Kidney epithelial cell (primary cell): ENCODE measurements at regions not wholly inside any gene's neighbourhood (a gene's known extent, or its start where the extent isn't known, plus 50 kb on each side); places are given as distances from the start of the nearest gene placed in this dataset.
A peak's percentile ranks its signal among the peaks of the same experiment; 100 is the strongest.

Experiments used
- DNase-seq: peaks from one replicate; pipeline ENCODE4 v3.0.0-alpha.2; 2010; ENCODE audit warnings: low read depth
- H3K27me3 ChIP-seq: 2 replicates; pipeline ENCODE4 v1.6.0; 2011; ENCODE audit warnings: low read length; ENCODE audit not compliant: control insufficient read depth, insufficient read depth
- H3K36me3 ChIP-seq: 2 replicates; pipeline ENCODE4 v1.5.1; 2011; ENCODE audit warnings: low read length; ENCODE audit not compliant: control insufficient read depth, insufficient read depth
- H3K4me3 ChIP-seq: 2 replicates; pipeline ENCODE4 v1.5.1; 2011; ENCODE audit warnings: low read depth, mild to moderate bottlenecking, control low read depth, low read length
- TF ChIP-seq, protein P1 (sequence below): IDR thresholded peaks from 2 replicates; pipeline ENCODE4 v1.5.1; 2011; ENCODE audit warnings: mild to moderate bottlenecking, moderate library complexity, low read length, control low read depth, inconsistent platforms; ENCODE audit not compliant: insufficient read depth, poor library complexity, severe bottlenecking

DNA sequence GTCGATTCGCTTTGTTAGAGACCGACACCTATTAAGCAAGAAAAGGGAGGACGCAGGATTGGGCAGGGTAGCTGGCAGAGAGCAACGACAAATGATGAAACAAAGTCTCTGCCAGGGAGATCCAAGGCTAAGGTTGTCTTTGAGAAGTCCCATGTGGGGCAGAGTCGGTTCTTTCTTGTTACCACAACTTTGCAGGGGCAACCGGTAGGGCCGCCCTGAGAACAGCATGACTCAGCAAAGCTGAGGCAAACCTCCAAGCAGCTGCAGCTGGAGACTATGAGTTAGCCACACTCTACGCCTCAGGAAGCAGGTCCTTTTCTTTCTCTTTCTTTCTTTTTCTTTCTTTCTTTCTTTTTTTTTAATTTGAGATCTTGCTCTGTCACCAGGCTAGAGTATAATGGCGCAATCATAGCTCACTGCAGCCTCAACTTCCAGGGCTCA, 452.3 kb upstream of the ID2 start:
- no peak overlapping the region for H3K4me3 ChIP-seq
- TF ChIP-seq, protein P1, sequence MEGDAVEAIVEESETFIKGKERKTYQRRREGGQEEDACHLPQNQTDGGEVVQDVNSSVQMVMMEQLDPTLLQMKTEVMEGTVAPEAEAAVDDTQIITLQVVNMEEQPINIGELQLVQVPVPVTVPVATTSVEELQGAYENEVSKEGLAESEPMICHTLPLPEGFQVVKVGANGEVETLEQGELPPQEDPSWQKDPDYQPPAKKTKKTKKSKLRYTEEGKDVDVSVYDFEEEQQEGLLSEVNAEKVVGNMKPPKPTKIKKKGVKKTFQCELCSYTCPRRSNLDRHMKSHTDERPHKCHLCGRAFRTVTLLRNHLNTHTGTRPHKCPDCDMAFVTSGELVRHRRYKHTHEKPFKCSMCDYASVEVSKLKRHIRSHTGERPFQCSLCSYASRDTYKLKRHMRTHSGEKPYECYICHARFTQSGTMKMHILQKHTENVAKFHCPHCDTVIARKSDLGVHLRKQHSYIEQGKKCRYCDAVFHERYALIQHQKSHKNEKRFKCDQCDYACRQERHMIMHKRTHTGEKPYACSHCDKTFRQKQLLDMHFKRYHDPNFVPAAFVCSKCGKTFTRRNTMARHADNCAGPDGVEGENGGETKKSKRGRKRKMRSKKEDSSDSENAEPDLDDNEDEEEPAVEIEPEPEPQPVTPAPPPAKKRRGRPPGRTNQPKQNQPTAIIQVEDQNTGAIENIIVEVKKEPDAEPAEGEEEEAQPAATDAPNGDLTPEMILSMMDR = no peak

DNA sequence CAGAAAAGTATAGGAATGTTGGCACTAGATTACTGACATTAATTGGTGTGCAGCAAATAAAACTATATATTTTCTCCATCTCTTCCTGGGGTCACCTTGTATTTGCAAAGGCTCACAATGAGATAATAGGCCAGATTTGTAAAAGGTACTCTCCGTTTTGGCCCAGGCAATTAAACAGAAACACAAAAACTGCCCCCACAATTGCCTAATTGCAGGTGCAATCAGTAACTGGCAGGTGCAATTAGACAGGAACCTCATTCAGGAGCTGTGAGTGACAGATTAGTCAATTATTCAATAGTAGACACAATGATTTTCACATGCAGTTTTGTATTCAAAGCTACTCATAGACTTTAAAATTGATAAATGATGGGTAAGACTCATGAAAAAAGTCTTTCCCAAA, 451.4 kb upstream of the ID2 start:
- Histone ChIP-seq H3K36me3 (no peaks in the 10 kb centered on the region), H3K27me3 (no peaks in the 10 kb centered on the region), H3K4me3 (no peak overlapping the region)
- no peak for DNase-seq
- TF ChIP-seq, protein P1 = no peak

More for the DNA sequence above, 452.3 kb upstream of the ID2 start:
- peak; percentile 60 for DNase-seq
- Histone ChIP-seq H3K36me3 (no peaks in the 10 kb centered on the region), H3K27me3 (no peaks in the 10 kb centered on the region)

DNA sequence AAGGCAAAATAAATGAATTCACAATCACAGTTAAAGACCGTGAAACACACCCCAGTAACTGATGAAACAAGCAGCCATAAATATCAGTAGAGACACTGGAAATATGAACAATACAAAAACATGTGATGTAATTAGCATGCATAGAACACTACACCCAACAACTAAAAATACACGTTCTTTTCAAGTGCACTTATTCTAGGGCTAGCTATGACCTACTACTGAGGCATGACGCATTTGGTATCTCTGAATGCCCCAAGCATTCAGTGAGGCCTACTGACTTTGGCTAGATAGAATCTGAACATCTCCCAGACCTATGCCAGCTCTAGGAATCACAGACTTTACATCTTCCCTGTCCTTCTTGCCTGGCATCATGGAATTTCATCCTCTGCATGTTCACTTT, 450.0 kb upstream of the ID2 start:
- DNase-seq = no peak
- Histone ChIP-seq H3K36me3 (no peaks in the 10 kb centered on the region), H3K4me3 (no peak overlapping the region), H3K27me3 (no peaks in the 10 kb centered on the region)
- TF ChIP-seq, protein P1 = no peak

DNA sequence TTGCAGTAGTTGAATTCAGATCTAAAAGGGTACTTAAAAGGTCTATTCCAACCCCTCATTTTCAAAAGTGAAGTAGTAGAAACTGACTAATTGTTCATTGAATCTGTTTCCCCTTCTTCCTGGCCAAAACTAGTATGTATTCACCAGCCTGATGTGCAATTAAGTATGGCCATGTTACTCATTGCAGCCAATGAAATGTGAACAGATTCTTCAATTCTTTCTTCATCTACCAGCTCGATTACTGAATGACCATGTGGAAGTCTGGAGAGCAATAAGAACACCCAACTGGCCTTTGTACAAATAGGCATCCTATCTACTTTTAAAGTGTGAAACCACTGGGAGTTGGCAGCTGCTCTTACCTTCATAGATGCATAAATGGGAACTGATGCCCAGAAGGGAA, 449.0 kb upstream of the ID2 start:
- Histone ChIP-seq H3K4me3 (no peak overlapping the region), H3K36me3 (no peaks in the 10 kb centered on the region), H3K27me3 (no peaks in the 10 kb centered on the region)
- no peak for DNase-seq
- TF ChIP-seq, protein P1 = no peak

DNA sequence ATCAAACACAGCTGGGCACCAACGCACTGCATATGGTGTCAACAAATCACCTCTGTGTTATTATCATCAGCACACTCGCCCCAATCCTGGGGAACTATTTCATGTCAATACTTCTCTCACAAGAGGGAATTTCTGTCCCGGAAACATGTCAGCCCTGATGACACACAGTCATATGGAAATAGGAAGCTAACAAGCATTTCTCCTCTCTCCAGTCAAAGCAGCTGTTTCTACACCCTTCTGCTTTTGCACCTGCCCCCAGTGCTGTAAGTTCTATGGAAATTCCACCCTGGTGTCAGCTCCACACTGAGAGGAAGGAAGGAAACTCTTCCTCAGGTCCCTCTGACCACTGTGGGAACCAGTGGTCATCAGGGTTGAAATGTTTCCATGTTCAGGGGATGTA, 447.6 kb upstream of the ID2 start:
- no peaks in the 10 kb centered on the region for H3K27me3 ChIP-seq
- no peak for DNase-seq
- TF ChIP-seq, protein P1 = no peak
- no peak overlapping the region for H3K4me3 ChIP-seq
- no peaks in the 10 kb centered on the region for H3K36me3 ChIP-seq

DNA sequence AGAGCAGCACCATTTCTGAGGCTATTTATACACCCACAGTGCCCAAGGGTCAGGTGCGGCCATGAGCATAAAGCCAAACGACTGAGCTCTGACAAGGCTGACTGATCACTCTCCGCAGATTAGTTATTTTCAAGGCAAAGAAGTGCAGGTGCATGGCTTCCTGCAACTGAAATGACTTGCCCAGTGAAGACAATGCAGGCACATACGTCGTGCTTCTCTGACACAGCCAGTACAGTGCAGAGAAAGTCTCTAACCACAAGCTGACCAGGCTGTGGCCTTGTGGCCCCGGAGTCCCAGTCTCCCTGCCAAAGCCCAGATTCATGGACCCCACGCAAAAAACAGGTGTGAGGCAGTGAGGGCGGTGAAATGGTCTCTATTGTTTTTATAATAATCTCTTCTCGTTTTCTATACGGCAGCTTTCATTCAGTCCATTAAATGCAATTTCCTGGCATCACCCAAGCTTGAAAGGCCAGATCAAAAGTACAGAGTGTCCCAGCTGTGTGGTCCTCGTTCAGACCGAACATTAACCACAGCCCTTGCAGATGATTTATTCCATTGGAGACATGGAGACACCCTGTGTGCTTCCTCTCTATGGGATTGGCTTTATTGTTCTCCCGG, 447.0 kb upstream of the ID2 start:
- no peak overlapping the region for H3K4me3 ChIP-seq
- TF ChIP-seq, protein P1 = no peak
- peak; percentile 71 for DNase-seq
- no peaks in the 10 kb centered on the region for H3K27me3 ChIP-seq
- H3K36me3 ChIP-seq = no peaks in the 10 kb centered on the region
